ENCODE measurements at regions not wholly inside any gene's neighbourhood (a gene's known extent, or its start where the extent isn't known, plus 50 kb on each side); places are given as distances from the start of the nearest gene placed in this dataset.

GRCh38 chr2:236676136-236676873 lies 106.7 kb downstream of the ACKR3 start:
- TF ChIP-seq RELA (CRISPR knock-in tag; IDR thresholded peaks at IDR 0.05; ENCODE audit: borderline replicate concordance) (no peak), HMGXB4 (CRISPR knock-in tag; IDR thresholded peaks at IDR 0.05) (no peak), FOXK1 (CRISPR knock-in tag; IDR thresholded peaks at IDR 0.05) (no peak), ZNF671 (CRISPR knock-in tag; IDR thresholded peaks at IDR 0.05) (no peak)
